ENCODE measurements at regions not wholly inside any gene's neighbourhood (a gene's known extent, or its start where the extent isn't known, plus 50 kb on each side); places are given as distances from the start of the nearest gene placed in this dataset.
"Not testable (repeated sequence)": the region's sequence is repeated elsewhere in the genome, so short reads cannot be mapped to it uniquely, and the experiment has no call there.

GRCh38 chr2:67124531-67124930, 272.6 kb upstream of the ETAA1 start:
- Mint-ChIP-seq H3K27ac (no peak overlapping the region), H3K27me3 (ENCODE audit: low read depth in 2 of 2) (no peaks in the 10 kb centered on the region), H3K36me3 (no peaks in the 10 kb centered on the region), H3K4me1 (no peaks in the 10 kb centered on the region), H3K4me3 (no peak overlapping the region), H3K9me3 (peaks cover 0 to 3% of the 10 kb centered on the region in 2 donors)
- Histone ChIP-seq H3K4me3 (ENCODE audit: low read length) (no peak overlapping the region), H3K9me3 (ENCODE audit: control insufficient read depth, insufficient read depth, low read length) (no peaks in the 10 kb centered on the region), H3K4me1 (ENCODE audit: control insufficient read depth, insufficient read depth, low read length) (no peaks in the 10 kb centered on the region), H3K27ac (ENCODE audit: low read length) (no peak overlapping the region), H3K27me3 (ENCODE audit: control insufficient read depth, insufficient read depth, low read length) (no peaks in the 10 kb centered on the region), H3K36me3 (ENCODE audit: control insufficient read depth, insufficient read depth, low read length) (no peaks in the 10 kb centered on the region)
- no CpG with 5 or more reads among the region's 1 CpG for WGBS (ENCODE audit: insufficient coverage)
- ATAC-seq (no peak), DNase-seq (no peak)
- intact Hi-C loops (cut with micrococcal nuclease), result no loop called here
- TF ChIP-seq CTCF (IDR thresholded peaks at IDR 0.05), result no peak

DNA sequence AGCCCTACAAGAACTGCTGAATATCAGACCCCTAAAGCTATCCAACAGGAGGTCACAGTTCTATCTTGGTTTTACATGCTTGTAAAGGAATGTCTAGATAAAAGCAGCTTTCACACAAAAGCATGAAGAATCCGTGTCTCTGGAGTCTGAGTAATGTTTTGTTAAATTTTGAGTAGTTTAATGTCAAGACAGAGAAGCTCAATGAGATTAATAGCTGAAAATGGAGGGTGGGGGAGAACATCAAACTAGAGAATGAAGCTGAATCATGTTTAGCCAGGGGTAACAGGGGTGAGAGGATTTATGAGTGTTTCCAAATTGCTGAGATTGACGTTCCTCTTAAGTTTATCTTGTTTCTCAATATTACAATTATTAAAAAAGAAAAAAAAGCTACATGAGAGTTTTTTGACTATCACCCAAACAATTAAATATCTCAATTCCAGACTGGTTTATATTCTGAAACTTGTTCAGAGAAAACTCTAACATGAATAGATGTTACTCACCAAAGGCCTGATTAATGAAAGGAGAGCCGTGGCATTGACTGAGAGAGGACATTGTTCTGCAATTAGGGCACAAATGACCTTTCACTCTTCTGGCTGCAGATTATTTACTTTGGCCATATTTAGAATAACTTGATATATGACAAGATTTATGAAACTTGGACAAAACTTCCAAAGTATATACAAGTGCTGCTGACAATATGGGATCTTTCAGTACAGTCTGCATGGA, 266.4 kb upstream of the ETAA1 start:
- no peak for DNase-seq
- Histone ChIP-seq H3K9me3 (ENCODE audit: control insufficient read depth, insufficient read depth, low read length) (no peaks in the 10 kb centered on the region), H3K27me3 (ENCODE audit: control insufficient read depth, insufficient read depth, low read length) (no peaks in the 10 kb centered on the region), H3K4me3 (ENCODE audit: low read length) (no peak overlapping the region), H3K27ac (ENCODE audit: low read length) (no peak overlapping the region), H3K4me1 (ENCODE audit: control insufficient read depth, insufficient read depth, low read length) (no peaks in the 10 kb centered on the region), H3K36me3 (ENCODE audit: control insufficient read depth, insufficient read depth, low read length) (no peaks in the 10 kb centered on the region)
- H3K4me3 Mint-ChIP-seq, result no peak overlapping the region
- H3K27me3 Mint-ChIP-seq (ENCODE audit: low read depth in 2 of 2), result no peaks in the 10 kb centered on the region
- no peaks in the 10 kb centered on the region for H3K9me3 Mint-ChIP-seq
- intact Hi-C loops (cut with micrococcal nuclease), result no loop called here
- no peak overlapping the region for H3K27ac Mint-ChIP-seq
- H3K4me1 Mint-ChIP-seq, result no peaks in the 10 kb centered on the region
- ATAC-seq, result no peak
- no peak for TF ChIP-seq CTCF (IDR thresholded peaks at IDR 0.05)
- no peaks in the 10 kb centered on the region for H3K36me3 Mint-ChIP-seq
- 82% methylated on average over 2 of the region's 3 CpGs for WGBS (ENCODE audit: insufficient coverage)

DNA sequence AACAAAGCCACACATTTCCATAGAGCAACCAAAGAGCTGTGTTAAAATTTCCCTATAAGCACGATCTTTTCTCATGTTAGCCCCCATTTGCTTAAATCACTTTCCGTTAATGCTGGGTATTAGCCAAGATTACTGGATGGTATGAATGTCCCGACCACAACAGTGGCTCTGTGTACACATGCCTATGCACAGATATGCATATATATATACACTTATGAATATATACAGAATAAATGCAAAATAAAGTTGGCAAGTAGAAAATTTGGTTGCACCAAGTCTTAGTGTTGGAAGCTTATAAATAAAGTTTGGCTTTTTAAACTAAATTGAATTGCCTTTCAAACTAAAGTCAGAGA, 265.9 kb upstream of the ETAA1 start:
- H3K36me3 Mint-ChIP-seq, result no peaks in the 10 kb centered on the region
- H3K4me1 ChIP-seq (ENCODE audit: control insufficient read depth, insufficient read depth, low read length), result no peaks in the 10 kb centered on the region
- H3K4me3 ChIP-seq (ENCODE audit: low read length), result no peak overlapping the region
- no peak overlapping the region for H3K4me3 Mint-ChIP-seq
- no peaks in the 10 kb centered on the region for H3K36me3 ChIP-seq (ENCODE audit: control insufficient read depth, insufficient read depth, low read length)
- no peaks in the 10 kb centered on the region for H3K27me3 ChIP-seq (ENCODE audit: control insufficient read depth, insufficient read depth, low read length)
- no peak overlapping the region for H3K27ac Mint-ChIP-seq
- H3K9me3 ChIP-seq (ENCODE audit: control insufficient read depth, insufficient read depth, low read length), result no peaks in the 10 kb centered on the region
- 100% methylated on average over 1 of the region's 3 CpGs for WGBS (ENCODE audit: insufficient coverage)
- DNase-seq (no peak), ATAC-seq (no peak)
- no peaks in the 10 kb centered on the region for H3K9me3 Mint-ChIP-seq
- no peaks in the 10 kb centered on the region for H3K27me3 Mint-ChIP-seq (ENCODE audit: low read depth in 2 of 2)
- intact Hi-C loops (cut with micrococcal nuclease), result no loop called here
- no peaks in the 10 kb centered on the region for H3K4me1 Mint-ChIP-seq
- H3K27ac ChIP-seq (ENCODE audit: low read length), result no peak overlapping the region
- TF ChIP-seq CTCF (IDR thresholded peaks at IDR 0.05), result no peak

- DNase-seq; H3K36me3 ChIP-seq (ENCODE audit: control insufficient read depth, insufficient read depth, low read length); H3K4me1 ChIP-seq (ENCODE audit: control insufficient read depth, insufficient read depth, low read length); H3K27ac ChIP-seq (ENCODE audit: low read length); ATAC-seq; H3K4me3 ChIP-seq (ENCODE audit: low read length); H3K4me3 Mint-ChIP-seq; H3K36me3 Mint-ChIP-seq; intact Hi-C loops (cut with micrococcal nuclease); H3K27me3 ChIP-seq (ENCODE audit: control insufficient read depth, insufficient read depth, low read length); H3K27me3 Mint-ChIP-seq (ENCODE audit: low read depth in 2 of 2); H3K9me3 Mint-ChIP-seq; H3K9me3 ChIP-seq (ENCODE audit: control insufficient read depth, insufficient read depth, low read length); H3K27ac Mint-ChIP-seq; H3K4me1 Mint-ChIP-seq: not testable (repeated sequence)
- 83% methylated on average over 1 of the region's 2 CpGs for WGBS (ENCODE audit: insufficient coverage)
These were observed 264.6 kb upstream of the ETAA1 start for GRCh38 chr2:67132441-67132940.

Measured in natural killer cell (primary cell).